ENCODE measurements at regions not wholly inside any gene's neighbourhood (a gene's known extent, or its start where the extent isn't known, plus 50 kb on each side); places are given as distances from the start of the nearest gene placed in this dataset.
"Not testable (repeated sequence)": the region's sequence is repeated elsewhere in the genome, so short reads cannot be mapped to it uniquely, and the experiment has no call there.

DNA sequence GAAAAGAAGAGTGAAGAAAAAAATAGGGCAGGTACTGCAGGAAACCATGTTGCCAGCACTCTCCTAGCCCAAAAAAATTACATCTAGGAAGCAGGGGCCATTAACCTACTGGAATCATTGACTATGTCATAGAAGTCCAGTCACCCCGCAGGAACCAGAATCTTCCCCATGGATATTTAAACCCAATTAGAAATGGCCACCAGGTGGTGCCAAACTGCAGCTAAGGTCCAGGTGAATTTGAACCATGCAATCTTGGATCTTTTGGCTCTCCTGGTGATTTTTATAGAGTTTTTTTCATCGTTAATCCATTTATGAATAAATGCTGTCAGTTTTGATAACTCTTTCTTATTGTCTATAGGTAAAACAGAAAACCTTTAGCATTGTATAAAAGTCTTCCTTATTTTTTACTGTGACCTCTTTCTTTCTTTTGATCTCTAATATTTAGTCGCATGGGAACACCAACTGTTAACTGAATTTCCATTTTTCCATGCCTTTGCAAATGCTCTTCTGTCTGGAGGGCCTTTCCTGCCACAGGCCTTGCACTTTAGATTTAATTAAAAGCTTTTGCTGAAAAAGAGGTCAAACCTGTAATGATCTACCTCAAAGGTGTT, 147.5 kb upstream of the FGF10 start:
- no peak overlapping the region for H3K27ac ChIP-seq
- H3K9me3 ChIP-seq (replicated peaks in 1 of 11): no peaks in the 10 kb centered on the region
- no peaks in the 10 kb centered on the region for H4K20me1 ChIP-seq
- no peaks in the 10 kb centered on the region for H3K36me3 ChIP-seq
- no peak overlapping the region for H3K9ac ChIP-seq
- H3K4me3 ChIP-seq: no peak overlapping the region
- no peaks in the 10 kb centered on the region for H3K27me3 ChIP-seq
- no peaks in the 10 kb centered on the region for H3K4me1 ChIP-seq
- no peak overlapping the region for H3K4me2 ChIP-seq
- no peak for TF ChIP-seq Cebpa-rat (IDR thresholded peaks at IDR 0.05)

- Histone ChIP-seq H3K9ac (no peak overlapping the region), H3K4me3 (no peak overlapping the region), H3K9me3 (replicated peaks in 1 of 11) (peaks cover 0 to 6% (median 0%) of the 10 kb centered on the region in 11 experiments; a peak in 4 of 22 replicates), H3K36me3 (no peaks in the 10 kb centered on the region), H3K27ac (no peak overlapping the region), H3K27me3 (no peaks in the 10 kb centered on the region), H3K4me2 (no peak overlapping the region), H4K20me1 (no peaks in the 10 kb centered on the region), H3K4me1 (no peaks in the 10 kb centered on the region)
- TF ChIP-seq Cebpa-rat (IDR thresholded peaks at IDR 0.05): no peak
Measured at GRCh38 chr5:44535621-44536020, 146.4 kb upstream of the FGF10 start.

DNA sequence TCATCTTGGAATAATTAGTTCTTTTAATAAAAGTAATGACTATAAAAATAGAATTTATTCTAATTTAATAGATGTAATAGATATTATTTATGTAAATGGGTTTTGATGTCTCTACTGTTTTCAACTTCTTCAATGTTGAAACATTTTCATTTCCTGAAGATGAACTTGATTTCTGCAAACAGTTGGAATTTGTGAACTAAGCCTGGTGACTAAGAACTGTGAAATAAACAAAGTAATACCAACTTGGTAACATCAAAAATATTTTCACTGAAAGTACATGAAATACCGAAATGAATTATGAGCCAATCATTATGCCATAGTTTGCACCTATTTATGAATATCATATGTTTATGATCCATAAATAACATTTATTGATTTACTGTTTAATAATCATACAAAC, 143.8 kb upstream of the FGF10 start:
- Histone ChIP-seq H3K9ac (no peak overlapping the region), H3K4me3 (no peak overlapping the region), H4K20me1 (no peaks in the 10 kb centered on the region), H3K27me3 (no peaks in the 10 kb centered on the region), H3K36me3 (no peaks in the 10 kb centered on the region), H3K4me2 (no peak overlapping the region), H3K4me1 (no peaks in the 10 kb centered on the region), H3K9me3 (replicated peaks in 1 of 11) (peaks cover 0 to 6% (median 0%) of the 10 kb centered on the region in 11 experiments; a peak in 4 of 22 replicates), H3K27ac (no peak overlapping the region)
- no peak for TF ChIP-seq Cebpa-rat (IDR thresholded peaks at IDR 0.05)

- H3K4me1 ChIP-seq; H3K4me3 ChIP-seq; H3K36me3 ChIP-seq; H4K20me1 ChIP-seq; H3K4me2 ChIP-seq; H3K27ac ChIP-seq; H3K9ac ChIP-seq; H3K27me3 ChIP-seq; H3K9me3 ChIP-seq (replicated peaks in 1 of 11): not testable (repeated sequence)
Measured at GRCh38 chr5:44531756-44532155, 142.5 kb upstream of the FGF10 start.

DNA sequence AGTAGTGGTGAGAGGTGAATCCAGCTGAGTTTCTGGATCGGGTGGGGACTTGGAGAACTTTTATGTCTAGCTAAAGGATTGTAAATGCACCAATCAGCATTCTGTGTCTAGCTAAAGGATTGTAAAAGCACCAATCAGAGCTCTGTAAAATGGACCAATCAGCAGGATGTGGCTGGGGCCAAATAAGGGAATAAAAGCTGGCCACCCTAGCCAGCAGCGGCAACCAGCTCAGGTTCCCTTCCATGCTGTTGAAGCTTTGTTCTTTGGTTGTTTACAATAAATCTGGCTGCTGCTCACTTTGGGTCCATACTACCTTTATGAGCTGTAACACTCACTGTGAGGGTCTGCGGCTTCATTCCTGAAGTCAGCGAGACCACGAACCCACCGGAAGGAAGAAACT, 141.6 kb upstream of the FGF10 start:
- not testable (repeated sequence) for H3K4me2 ChIP-seq, H3K4me3 ChIP-seq, H3K27me3 ChIP-seq

GRCh38 chr5:44511596-44511995, 122.4 kb upstream of the FGF10 start:
- no peaks in the 10 kb centered on the region for H3K36me3 ChIP-seq
- no peaks in the 10 kb centered on the region; a peak in 1 of 20 replicates for H3K4me1 ChIP-seq
- H3K4me2 ChIP-seq: no peak overlapping the region
- H3K27ac ChIP-seq: no peak overlapping the region
- no peak overlapping the region for H3K9ac ChIP-seq
- no peaks in the 10 kb centered on the region for H3K27me3 ChIP-seq
- no peaks in the 10 kb centered on the region for H3K9me3 ChIP-seq (replicated peaks in 1 of 11)
- no peaks in the 10 kb centered on the region for H4K20me1 ChIP-seq
- no peak for TF ChIP-seq Cebpa-rat (IDR thresholded peaks at IDR 0.05)
- H3K4me3 ChIP-seq: no peak overlapping the region

More for the DNA sequence above, 141.6 kb upstream of the FGF10 start:
- not testable (repeated sequence) for H3K36me3 ChIP-seq; H3K9ac ChIP-seq; H3K9me3 ChIP-seq (replicated peaks in 1 of 11); H3K27ac ChIP-seq; H4K20me1 ChIP-seq; H3K4me1 ChIP-seq

GRCh38 chr5:44506561-44506960, 117.3 kb upstream of the FGF10 start:
- H3K4me3 ChIP-seq: no peak overlapping the region
- no peaks in the 10 kb centered on the region for H3K27me3 ChIP-seq
- no peak overlapping the region for H3K4me2 ChIP-seq
- no peaks in the 10 kb centered on the region; a peak in 1 of 20 replicates for H3K4me1 ChIP-seq
- no peaks in the 10 kb centered on the region for H3K9me3 ChIP-seq (replicated peaks in 1 of 11)
- H3K36me3 ChIP-seq: no peaks in the 10 kb centered on the region
- H3K27ac ChIP-seq: no peak overlapping the region
- no peak for TF ChIP-seq Cebpa-rat (IDR thresholded peaks at IDR 0.05)
- H3K9ac ChIP-seq: no peak overlapping the region
- H4K20me1 ChIP-seq: no peaks in the 10 kb centered on the region

GRCh38 chr5:44499381-44499780, 110.2 kb upstream of the FGF10 start:
- Histone ChIP-seq H3K9ac (no peak overlapping the region), H3K36me3 (no peaks in the 10 kb centered on the region), H3K4me1 (no peaks in the 10 kb centered on the region), H3K4me3 (no peak overlapping the region), H3K4me2 (no peak overlapping the region), H3K27me3 (no peaks in the 10 kb centered on the region), H3K9me3 (replicated peaks in 1 of 11) (no peaks in the 10 kb centered on the region), H4K20me1 (no peaks in the 10 kb centered on the region), H3K27ac (no peak overlapping the region)
- TF ChIP-seq Cebpa-rat (IDR thresholded peaks at IDR 0.05): no peak

- no peak for TF ChIP-seq Cebpa-rat (IDR thresholded peaks at IDR 0.05)
- H3K27me3 ChIP-seq: no peaks in the 10 kb centered on the region
Measured at GRCh38 chr5:44497606-44498005, 108.4 kb upstream of the FGF10 start.

DNA sequence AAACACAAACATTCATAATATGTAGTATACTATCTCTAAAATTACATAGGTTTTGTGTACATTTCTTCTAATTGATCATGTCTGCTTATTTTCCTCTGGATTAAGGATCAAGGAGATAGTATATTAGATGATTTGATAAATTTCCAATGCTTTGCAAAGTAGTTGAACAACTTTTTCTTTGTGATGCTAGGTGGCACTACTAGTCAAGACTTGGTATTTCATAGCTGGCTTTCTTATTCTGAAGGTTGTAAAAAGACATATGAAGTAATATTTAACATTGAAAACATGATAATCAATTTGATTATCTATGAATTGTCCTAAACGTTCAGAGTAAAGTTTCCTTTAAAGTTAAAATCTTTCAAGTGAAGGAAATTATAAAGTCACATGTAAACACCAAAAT, 106.1 kb upstream of the FGF10 start:
- H3K4me1 ChIP-seq: no peaks in the 10 kb centered on the region
- no peak for TF ChIP-seq Cebpa-rat (IDR thresholded peaks at IDR 0.05)
- no peak overlapping the region for H3K27ac ChIP-seq
- no peaks in the 10 kb centered on the region for H4K20me1 ChIP-seq
- H3K9me3 ChIP-seq (replicated peaks in 1 of 11): peaks cover 10 to 19% (median 14%) of the 10 kb centered on the region in 11 experiments; a peak in 21 of 22 replicates
- no peaks in the 10 kb centered on the region for H3K36me3 ChIP-seq
- no peaks in the 10 kb centered on the region for H3K27me3 ChIP-seq
- no peak overlapping the region for H3K4me3 ChIP-seq
- H3K4me2 ChIP-seq: no peak overlapping the region
- H3K9ac ChIP-seq: no peak overlapping the region

More at GRCh38 chr5:44497606-44498005, 108.4 kb upstream of the FGF10 start:
- no peak overlapping the region for H3K9ac ChIP-seq
- H3K27ac ChIP-seq: no peak overlapping the region
- H3K4me1 ChIP-seq: no peaks in the 10 kb centered on the region
- H3K4me2 ChIP-seq: no peak overlapping the region
- no peak overlapping the region for H3K4me3 ChIP-seq
- H3K36me3 ChIP-seq: no peaks in the 10 kb centered on the region
- H4K20me1 ChIP-seq: no peaks in the 10 kb centered on the region
- peaks cover 3 to 10% (median 7%) of the 10 kb centered on the region in 11 experiments; a peak in 21 of 22 replicates for H3K9me3 ChIP-seq (replicated peaks in 1 of 11)

Measured in BLaER1 treated with 17β-estradiol and CSF1 and Interleukin-3, amounts not matched to agents 10 nM and 100 nM (cell line).